Nephron progenitor cell (in vitro differentiated cells): ENCODE measurements at regions not wholly inside any gene's neighbourhood (a gene's known extent, or its start where the extent isn't known, plus 50 kb on each side); places are given as distances from the start of the nearest gene placed in this dataset.
A peak's percentile ranks its signal among the peaks of the same experiment; 100 is the strongest.

Source experiments
- DNase-seq: peaks from one replicate; pipeline ENCODE4 v3.0.0; 2021
- H3K27ac Mint-ChIP-seq: 2 replicates; pipeline ENCODE4 v1.8.0; 2021; ENCODE audit warnings: mild to moderate bottlenecking, moderate library complexity, mixed read lengths
- H3K27me3 Mint-ChIP-seq: 2 replicates; pipeline ENCODE4 v1.8.0; 2021; ENCODE audit warnings: mild to moderate bottlenecking, low read depth, mixed read lengths; ENCODE audit not compliant: poor library complexity
- H3K36me3 Mint-ChIP-seq: 2 replicates; pipeline ENCODE4 v1.8.0; 2021; ENCODE audit warnings: low read depth, mixed read lengths
- H3K4me1 Mint-ChIP-seq: 2 replicates; pipeline ENCODE4 v1.8.0; 2021; ENCODE audit warnings: mixed read lengths
- H3K4me3 Mint-ChIP-seq: 2 replicates; pipeline ENCODE4 v1.8.0; 2021; ENCODE audit warnings: mild to moderate bottlenecking, moderate library complexity, mixed read lengths
- H3K9me3 Mint-ChIP-seq: 2 replicates; pipeline ENCODE4 v1.8.0; 2021; ENCODE audit warnings: mild to moderate bottlenecking, moderate library complexity, mixed read lengths
- CTCF ChIP-seq: fragments of 200-600 bp; sonication (generic); IDR thresholded peaks from 2 replicates; pipeline ENCODE4 v1.5.0; 2021; ENCODE audit warnings: antibody characterized with exemption

DNA sequence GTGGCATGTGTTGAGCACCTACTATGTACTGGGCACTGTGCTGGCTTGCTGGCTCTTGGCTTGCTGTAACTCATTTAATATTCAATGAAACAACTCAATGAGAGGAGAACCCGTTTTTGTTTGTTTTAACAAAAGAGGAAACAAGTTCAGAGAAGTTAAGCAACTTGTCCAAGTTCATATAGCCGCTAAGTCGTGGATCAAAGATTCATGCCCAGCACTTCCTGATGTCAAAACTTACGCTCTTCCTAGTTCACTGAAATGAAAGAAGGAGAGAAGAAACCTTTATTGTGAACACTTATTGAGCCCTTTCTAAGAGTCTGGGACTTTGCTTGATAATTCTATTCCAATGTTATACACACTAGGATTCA, 475.9 kb downstream of the PTPRU start:
- no peak for DNase-seq
- Mint-ChIP-seq H3K9me3 (peaks cover 15% of the 10 kb centered on the region), H3K36me3 (no peaks in the 10 kb centered on the region), H3K4me1 (peaks cover 40% of the 10 kb centered on the region), H3K27ac (no peak overlapping the region), H3K27me3 (peaks cover 23% of the 10 kb centered on the region), H3K4me3 (no peak overlapping the region)
- TF ChIP-seq CTCF, result no peak

- no peak for TF ChIP-seq CTCF
- Mint-ChIP-seq H3K4me1 (peaks cover 40% of the 10 kb centered on the region), H3K27ac (peak overlapping the region; percentile 35), H3K9me3 (peaks cover 10% of the 10 kb centered on the region), H3K4me3 (no peak overlapping the region), H3K27me3 (peaks cover 19% of the 10 kb centered on the region), H3K36me3 (no peaks in the 10 kb centered on the region)
- DNase-seq, result no peak
Observed at GRCh38 chr1:29711582-29712283, 475.4 kb downstream of the PTPRU start.

GRCh38 chr1:29709704-29710280, 473.5 kb downstream of the PTPRU start:
- Mint-ChIP-seq H3K27ac (peak overlapping the region; percentile 84), H3K4me3 (no peak overlapping the region), H3K9me3 (no peaks in the 10 kb centered on the region), H3K27me3 (peaks cover 22% of the 10 kb centered on the region), H3K4me1 (peaks cover 50% of the 10 kb centered on the region), H3K36me3 (no peaks in the 10 kb centered on the region)
- no peak for DNase-seq
- TF ChIP-seq CTCF, result no peak

GRCh38 chr1:29708796-29709703, 472.7 kb downstream of the PTPRU start:
- Mint-ChIP-seq H3K4me3 (peak overlapping the region; percentile 7), H3K27ac (peak overlapping the region; percentile 95), H3K4me1 (peaks cover 54% of the 10 kb centered on the region), H3K27me3 (peaks cover 20% of the 10 kb centered on the region), H3K9me3 (no peaks in the 10 kb centered on the region), H3K36me3 (no peaks in the 10 kb centered on the region)
- peak; percentile 22 for DNase-seq
- no peak for TF ChIP-seq CTCF

DNA sequence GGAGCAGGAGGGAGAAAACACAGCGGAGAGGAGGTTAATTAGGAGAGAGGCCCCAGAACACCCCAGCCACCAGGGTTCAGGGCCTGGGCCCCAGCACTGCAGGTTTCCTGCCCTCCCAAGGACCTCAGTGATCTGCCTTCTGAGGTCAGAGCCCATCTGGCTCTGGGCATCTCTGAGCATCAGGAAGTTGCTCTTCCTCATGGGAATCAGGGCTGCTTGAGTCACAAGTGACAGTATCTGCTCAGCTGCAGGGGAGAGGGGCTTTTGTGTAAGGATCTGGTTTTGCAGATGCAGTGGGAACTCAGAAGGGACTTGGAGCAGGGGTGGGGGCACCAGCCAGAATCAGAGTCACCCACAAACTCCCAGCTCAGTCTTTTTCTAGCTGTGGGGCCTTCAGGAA, 472.1 kb downstream of the PTPRU start:
- Mint-ChIP-seq H3K27ac (peak overlapping the region; percentile 95), H3K4me1 (peaks cover 60% of the 10 kb centered on the region), H3K27me3 (peaks cover 26% of the 10 kb centered on the region), H3K9me3 (no peaks in the 10 kb centered on the region), H3K4me3 (no peak overlapping the region), H3K36me3 (no peaks in the 10 kb centered on the region)
- no peak for TF ChIP-seq CTCF
- no peak for DNase-seq
